Breast epithelium (tissue), 4 donors: ENCODE measurements at regions not wholly inside any gene's neighbourhood (a gene's known extent, or its start where the extent isn't known, plus 50 kb on each side); places are given as distances from the start of the nearest gene placed in this dataset.
"Not testable (repeated sequence)": the region's sequence is repeated elsewhere in the genome, so short reads cannot be mapped to it uniquely, and the experiment has no call there.

ENCODE experiments used
- DNase-seq, 2 donors: peaks; one replicate each; pipeline ENCODE4 v3.0.0-alpha.2; 2019; ENCODE audit warnings: low spot score in 2 of 2
- H3K27ac ChIP-seq, 2 donors: fragments of 200-600 bp; sonication (generic) in 1 of 2; one replicate each; pipeline ENCODE4 v1.5.1; 2016 to 2019; ENCODE audit warnings: mild to moderate bottlenecking in 1 of 2
- H3K27me3 ChIP-seq, 2 donors: fragments of 200-600 bp; sonication (generic) in 1 of 2; one replicate each; pipeline versions ENCODE4 v1.5.1 to v1.6.0; 2017 to 2019; ENCODE audit warnings: control low read depth in 1 of 2, mild to moderate bottlenecking in 1 of 2
- H3K36me3 ChIP-seq: fragments of 200-600 bp; one replicate; pipeline ENCODE4 v1.5.1; 2019
- H3K4me1 ChIP-seq, 2 donors: fragments of 200-600 bp; sonication (generic); one replicate each; pipeline ENCODE4 v1.5.1; 2016 to 2019; ENCODE audit warnings: control low read depth in 1 of 2
- H3K4me3 ChIP-seq, 3 donors: fragments of 200-600 bp; sonication (generic); 1 replicate in 2 of 3; 2 replicates in 1 of 3; pipeline ENCODE4 v1.5.1; 2016 to 2019; ENCODE audit warnings: mild to moderate bottlenecking in 3 of 3, moderate library complexity in 2 of 3
- H3K9me3 ChIP-seq, 2 donors: fragments of 200-600 bp; sonication (generic) in 1 of 2; one replicate each; pipeline ENCODE4 v1.5.1; 2016 to 2019; ENCODE audit warnings: control low read depth in 1 of 2
- POLR2A ChIP-seq: fragments of 450-650 bp; IDR thresholded peaks from one replicate; pipeline ENCODE4 v1.6.1; 2016; ENCODE audit warnings: antibody characterized with exemption, mild to moderate bottlenecking, moderate library complexity
- POLR2AphosphoS5 ChIP-seq, 3 donors: sonication (generic); formaldehyde crosslinking; IDR thresholded peaks; one replicate each; pipeline ENCODE4 v1.6.1; 2017; ENCODE audit warnings: antibody characterized with exemption in 3 of 3
- intact Hi-C: fragments of 100-400 bp; cut with DNase I; formaldehyde crosslinking; loops from one replicate; pipeline ENCODE4 v1.15.1; 2023; ENCODE audit warnings: low total_unique reads
- TF ChIP-seq, protein P1 (sequence below), 3 donors: fragments of 450-650 bp; IDR thresholded peaks; one replicate each; pipeline ENCODE4 v1.5.1; 2016 to 2017; ENCODE audit warnings: antibody characterized with exemption in 3 of 3, mild to moderate bottlenecking in 3 of 3, moderate library complexity in 3 of 3

GRCh38 chr2:67900826-67901225, 162.0 kb downstream of the C1D start:
- no peak overlapping the region for H3K27ac ChIP-seq
- no peaks in the 10 kb centered on the region for H3K36me3 ChIP-seq
- no peak for DNase-seq
- no peaks in the 10 kb centered on the region for H3K9me3 ChIP-seq
- no peak for TF ChIP-seq POLR2AphosphoS5 (IDR thresholded peaks at IDR 0.05)
- TF ChIP-seq, protein P1, sequence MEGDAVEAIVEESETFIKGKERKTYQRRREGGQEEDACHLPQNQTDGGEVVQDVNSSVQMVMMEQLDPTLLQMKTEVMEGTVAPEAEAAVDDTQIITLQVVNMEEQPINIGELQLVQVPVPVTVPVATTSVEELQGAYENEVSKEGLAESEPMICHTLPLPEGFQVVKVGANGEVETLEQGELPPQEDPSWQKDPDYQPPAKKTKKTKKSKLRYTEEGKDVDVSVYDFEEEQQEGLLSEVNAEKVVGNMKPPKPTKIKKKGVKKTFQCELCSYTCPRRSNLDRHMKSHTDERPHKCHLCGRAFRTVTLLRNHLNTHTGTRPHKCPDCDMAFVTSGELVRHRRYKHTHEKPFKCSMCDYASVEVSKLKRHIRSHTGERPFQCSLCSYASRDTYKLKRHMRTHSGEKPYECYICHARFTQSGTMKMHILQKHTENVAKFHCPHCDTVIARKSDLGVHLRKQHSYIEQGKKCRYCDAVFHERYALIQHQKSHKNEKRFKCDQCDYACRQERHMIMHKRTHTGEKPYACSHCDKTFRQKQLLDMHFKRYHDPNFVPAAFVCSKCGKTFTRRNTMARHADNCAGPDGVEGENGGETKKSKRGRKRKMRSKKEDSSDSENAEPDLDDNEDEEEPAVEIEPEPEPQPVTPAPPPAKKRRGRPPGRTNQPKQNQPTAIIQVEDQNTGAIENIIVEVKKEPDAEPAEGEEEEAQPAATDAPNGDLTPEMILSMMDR (IDR thresholded peaks at IDR 0.05): no peak
- TF ChIP-seq POLR2A: no peak
- H3K4me1 ChIP-seq: no peaks in the 10 kb centered on the region
- intact Hi-C loops: no loop called here
- no peaks in the 10 kb centered on the region for H3K27me3 ChIP-seq
- H3K4me3 ChIP-seq: no peak overlapping the region

GRCh38 chr2:67904566-67904965, 158.2 kb downstream of the C1D start:
- TF ChIP-seq POLR2A: no peak
- no peak for TF ChIP-seq POLR2AphosphoS5 (IDR thresholded peaks at IDR 0.05)
- TF ChIP-seq, protein P1 (IDR thresholded peaks at IDR 0.05): no peak
- Histone ChIP-seq H3K9me3 (no peaks in the 10 kb centered on the region), H3K36me3 (no peaks in the 10 kb centered on the region), H3K27ac (no peak overlapping the region), H3K27me3 (no peaks in the 10 kb centered on the region), H3K4me1 (no peaks in the 10 kb centered on the region), H3K4me3 (no peak overlapping the region)
- intact Hi-C loops: no loop called here
- DNase-seq: no peak

- H3K4me3 ChIP-seq: no peak overlapping the region
- no peak overlapping the region for H3K27ac ChIP-seq
- TF ChIP-seq, protein P1 (IDR thresholded peaks at IDR 0.05): no peak
- TF ChIP-seq POLR2AphosphoS5 (IDR thresholded peaks at IDR 0.05): no peak
- TF ChIP-seq POLR2A: no peak
- intact Hi-C loops: no loop called here
- no peaks in the 10 kb centered on the region for H3K4me1 ChIP-seq
- H3K27me3 ChIP-seq: no peaks in the 10 kb centered on the region
- no peaks in the 10 kb centered on the region for H3K9me3 ChIP-seq
- no peaks in the 10 kb centered on the region for H3K36me3 ChIP-seq
- no peak for DNase-seq
Observed at GRCh38 chr2:67904966-67905365, 157.8 kb downstream of the C1D start.

- intact Hi-C loops, H3K9me3 ChIP-seq, H3K27ac ChIP-seq, H3K36me3 ChIP-seq, H3K27me3 ChIP-seq, H3K4me3 ChIP-seq, H3K4me1 ChIP-seq, DNase-seq: not testable (repeated sequence)
Observed at GRCh38 chr2:67906547-67906946, 156.3 kb downstream of the C1D start.

GRCh38 chr2:67917332-67918054, 145.3 kb downstream of the C1D start:
- intact Hi-C loops: no loop called here
- no peaks in the 10 kb centered on the region for H3K27me3 ChIP-seq

More at GRCh38 chr2:67917332-67918054, 145.3 kb downstream of the C1D start:
- Histone ChIP-seq H3K27ac (peak overlapping the region; percentile 66 to 69), H3K36me3 (no peaks in the 10 kb centered on the region), H3K4me3 (no peak overlapping the region), H3K4me1 (no peaks in the 10 kb centered on the region), H3K9me3 (no peaks in the 10 kb centered on the region)
- DNase-seq: no peak
- TF ChIP-seq, protein P1 (IDR thresholded peaks at IDR 0.05): no peak
- TF ChIP-seq POLR2AphosphoS5 (IDR thresholded peaks at IDR 0.05) (no peak), POLR2A (no peak)
